ENCODE measurements at regions not wholly inside any gene's neighbourhood (a gene's known extent, or its start where the extent isn't known, plus 50 kb on each side); places are given as distances from the start of the nearest gene placed in this dataset.

GRCh38 chr3:6809349-6809748, 51.6 kb upstream of the GRM7 start:
- ChIA-PET POLR2A (ENCODE audit: unreplicated experiment) (no interaction called here), CTCF (no interaction called here)
- intact Hi-C loops (cut with micrococcal nuclease; ENCODE audit: unreplicated experiment): no loop called here
- H4K20me1 ChIP-seq (ENCODE audit: insufficient read depth): no peaks in the 10 kb centered on the region
- H3K79me2 ChIP-seq (ENCODE audit: low read depth): no peaks in the 10 kb centered on the region
- no peaks in the 10 kb centered on the region for H3K36me3 ChIP-seq (ENCODE audit: low read depth)
- no peak for DNase-seq
- no peaks in the 10 kb centered on the region for H3K9me3 ChIP-seq (ENCODE audit: insufficient read depth, low read depth)
- H2AFZ ChIP-seq: no peak overlapping the region
- no peak overlapping the region for H3K4me3 ChIP-seq
- no peaks in the 10 kb centered on the region for H3K4me1 ChIP-seq (replicated peaks; ENCODE audit: insufficient read depth)
- BruUV-seq (replicated peaks): no TSS peak
- no peak overlapping the region for H3K4me2 ChIP-seq
- H3F3A ChIP-seq (ENCODE audit: insufficient read depth, low read depth): no peaks in the 10 kb centered on the region
- H3K9me2 ChIP-seq (ENCODE audit: insufficient read depth): no peaks in the 10 kb centered on the region
- H3K27me3 ChIP-seq (ENCODE audit: insufficient read depth, low read depth): no peaks in the 10 kb centered on the region
- no peak overlapping the region for H3K27ac ChIP-seq
- TF ChIP-seq EZH2 (IDR thresholded peaks at IDR 0.05; ENCODE audit: low read depth): no peak
- TF ChIP-seq, protein P1, sequence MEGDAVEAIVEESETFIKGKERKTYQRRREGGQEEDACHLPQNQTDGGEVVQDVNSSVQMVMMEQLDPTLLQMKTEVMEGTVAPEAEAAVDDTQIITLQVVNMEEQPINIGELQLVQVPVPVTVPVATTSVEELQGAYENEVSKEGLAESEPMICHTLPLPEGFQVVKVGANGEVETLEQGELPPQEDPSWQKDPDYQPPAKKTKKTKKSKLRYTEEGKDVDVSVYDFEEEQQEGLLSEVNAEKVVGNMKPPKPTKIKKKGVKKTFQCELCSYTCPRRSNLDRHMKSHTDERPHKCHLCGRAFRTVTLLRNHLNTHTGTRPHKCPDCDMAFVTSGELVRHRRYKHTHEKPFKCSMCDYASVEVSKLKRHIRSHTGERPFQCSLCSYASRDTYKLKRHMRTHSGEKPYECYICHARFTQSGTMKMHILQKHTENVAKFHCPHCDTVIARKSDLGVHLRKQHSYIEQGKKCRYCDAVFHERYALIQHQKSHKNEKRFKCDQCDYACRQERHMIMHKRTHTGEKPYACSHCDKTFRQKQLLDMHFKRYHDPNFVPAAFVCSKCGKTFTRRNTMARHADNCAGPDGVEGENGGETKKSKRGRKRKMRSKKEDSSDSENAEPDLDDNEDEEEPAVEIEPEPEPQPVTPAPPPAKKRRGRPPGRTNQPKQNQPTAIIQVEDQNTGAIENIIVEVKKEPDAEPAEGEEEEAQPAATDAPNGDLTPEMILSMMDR (conservative IDR thresholded peaks at IDR 0.05): no peak
